GM23338 (cell line): ENCODE measurements at regions not wholly inside any gene's neighbourhood (a gene's known extent, or its start where the extent isn't known, plus 50 kb on each side); places are given as distances from the start of the nearest gene placed in this dataset.

Source experiments
- ATAC-seq: fragments of 200-7000 bp; cut with Tn5 transposase; 3 replicates; pipeline ENCODE4 v1.9.1; 2020
- DNase-seq: peaks from one replicate; pipeline ENCODE4 v3.0.0-alpha.2; 2015; ENCODE audit warnings: low spot score
- H2AFZ ChIP-seq: fragments of 200-600 bp; sonication (generic); 2 replicates; pipeline ENCODE4 v1.8.0; 2016; ENCODE audit warnings: antibody characterized with exemption, mild to moderate bottlenecking, moderate library complexity
- H3F3A ChIP-seq: fragments of 200-600 bp; sonication (generic); replicated peaks from 2 replicates; pipeline ENCODE4 v1.8.0; 2017; ENCODE audit warnings: antibody characterized with exemption, mixed run types, low read depth
- H3K27ac ChIP-seq: fragments of 200-600 bp; sonication (generic); 2 replicates; pipeline ENCODE4 v1.6.1; 2016; ENCODE audit warnings: low read depth
- H3K27me3 ChIP-seq: fragments of 200-600 bp; sonication (generic); 2 replicates; pipeline ENCODE4 v1.8.0; 2016; ENCODE audit warnings: mild to moderate bottlenecking, mixed run types, moderate library complexity; ENCODE audit not compliant: insufficient read depth
- H3K36me3 ChIP-seq: fragments of 200-600 bp; sonication (generic); 2 replicates; pipeline ENCODE4 v1.8.0; 2016; ENCODE audit warnings: mild to moderate bottlenecking; ENCODE audit not compliant: insufficient read depth
- H3K4me1 ChIP-seq: fragments of 200-600 bp; sonication (generic); 2 replicates; pipeline ENCODE4 v1.8.0; 2016; ENCODE audit warnings: mild to moderate bottlenecking, moderate library complexity; ENCODE audit not compliant: insufficient read depth
- H3K4me2 ChIP-seq: fragments of 200-600 bp; sonication (generic); 2 replicates; pipeline ENCODE4 v1.7.1; 2017; ENCODE audit warnings: mixed run types
- H3K4me3 ChIP-seq: fragments of 200-600 bp; sonication (generic); 2 replicates; pipeline ENCODE4 v1.6.1; 2016; ENCODE audit warnings: mixed run types
- H3K79me2 ChIP-seq: fragments of 200-600 bp; sonication (generic); replicated peaks from 2 replicates; pipeline ENCODE4 v1.8.0; 2017; ENCODE audit warnings: mild to moderate bottlenecking; ENCODE audit not compliant: insufficient read depth
- H3K9me2 ChIP-seq: fragments of 200-600 bp; sonication (generic); 2 replicates; pipeline ENCODE4 v1.8.0; 2017; ENCODE audit not compliant: insufficient read depth
- H4K20me1 ChIP-seq: fragments of 200-600 bp; sonication (generic); replicated peaks from 2 replicates; pipeline ENCODE4 v1.8.0; 2017; ENCODE audit warnings: mild to moderate bottlenecking; ENCODE audit not compliant: insufficient read depth
- H3K27ac Mint-ChIP-seq: 2 replicates; pipeline ENCODE4 v1.8.0; 2020; ENCODE audit warnings: inconsistent platforms, mild to moderate bottlenecking, moderate library complexity, mixed read lengths
- H3K27me3 Mint-ChIP-seq: 3 replicates; pipeline ENCODE4 v1.8.0; 2022; ENCODE audit warnings: low read depth, mild to moderate bottlenecking, moderate library complexity, mixed read lengths, inconsistent platforms; ENCODE audit not compliant: insufficient read depth, poor library complexity
- H3K36me3 Mint-ChIP-seq: 3 replicates; pipeline ENCODE4 v1.8.0; 2021; ENCODE audit warnings: low read depth, mild to moderate bottlenecking, inconsistent platforms, moderate library complexity, mixed read lengths
- H3K4me1 Mint-ChIP-seq: 3 replicates; pipeline ENCODE4 v1.8.0; 2020; ENCODE audit warnings: mild to moderate bottlenecking, inconsistent platforms, mixed read lengths
- H3K4me3 Mint-ChIP-seq: 3 replicates; pipeline ENCODE4 v1.8.0; 2021; ENCODE audit warnings: moderate library complexity, mild to moderate bottlenecking, inconsistent platforms, mixed read lengths
- H3K9me3 Mint-ChIP-seq: 3 replicates; pipeline ENCODE4 v1.8.0; 2020; ENCODE audit warnings: moderate library complexity, mild to moderate bottlenecking, inconsistent platforms, mixed read lengths
- CREB1 ChIP-seq: fragments of 250-450 bp; sonication (Bioruptor Pico); IDR thresholded peaks from 2 replicates; pipeline ENCODE4 v1.5.0; 2020; ENCODE audit warnings: low read depth, mild to moderate bottlenecking, moderate library complexity
- EZH2 ChIP-seq: fragments of 200-600 bp; sonication (generic); IDR thresholded peaks from one replicate; pipeline ENCODE4 v1.8.0; 2017; ENCODE audit warnings: antibody characterized with exemption, mild to moderate bottlenecking, low read depth; ENCODE audit not compliant: unreplicated experiment
- EZH2phosphoT487 ChIP-seq: fragments of 200-600 bp; sonication (generic); IDR thresholded peaks from one replicate; pipeline ENCODE4 v1.8.1; 2018; ENCODE audit warnings: antibody characterized with exemption; ENCODE audit not compliant: unreplicated experiment
- JUNB ChIP-seq: IDR thresholded peaks from one replicate; pipeline ENCODE4 v1.6.1; 2016; ENCODE audit warnings: antibody characterized with exemption; ENCODE audit not compliant: unreplicated experiment
- NANOG ChIP-seq: IDR thresholded peaks from 2 replicates; pipeline ENCODE4 v1.6.1; 2016; ENCODE audit warnings: antibody characterized with exemption, borderline replicate concordance
- STAT1 ChIP-seq: IDR thresholded peaks from one replicate; pipeline ENCODE4 v1.6.1; 2016; ENCODE audit warnings: antibody characterized with exemption; ENCODE audit not compliant: unreplicated experiment
- ZNF114 ChIP-seq: fragments of 250-450 bp; sonication (Bioruptor Pico); IDR thresholded peaks from 2 replicates; pipeline ENCODE4 v1.5.0; 2020; ENCODE audit warnings: mild to moderate bottlenecking, moderate library complexity
- ZNF331 ChIP-seq: fragments of 250-450 bp; sonication (Bioruptor Pico); IDR thresholded peaks from 2 replicates; pipeline ENCODE4 v1.5.0; 2020; ENCODE audit warnings: low read depth, mild to moderate bottlenecking, moderate library complexity
- TF ChIP-seq, protein P1 (sequence below): fragments of 250-450 bp; sonication (Bioruptor Pico); IDR thresholded peaks from 2 replicates; pipeline ENCODE4 v1.5.0; 2020; ENCODE audit warnings: mild to moderate bottlenecking, moderate library complexity
- TF ChIP-seq, protein P2 (sequence below): IDR thresholded peaks from 2 replicates; pipeline ENCODE4 v1.6.1; 2016; ENCODE audit warnings: antibody characterized with exemption
- TF ChIP-seq, protein P3 (sequence below): IDR thresholded peaks from one replicate; pipeline ENCODE4 v1.6.1; 2018; ENCODE audit warnings: antibody characterized with exemption; ENCODE audit not compliant: unreplicated experiment

DNA sequence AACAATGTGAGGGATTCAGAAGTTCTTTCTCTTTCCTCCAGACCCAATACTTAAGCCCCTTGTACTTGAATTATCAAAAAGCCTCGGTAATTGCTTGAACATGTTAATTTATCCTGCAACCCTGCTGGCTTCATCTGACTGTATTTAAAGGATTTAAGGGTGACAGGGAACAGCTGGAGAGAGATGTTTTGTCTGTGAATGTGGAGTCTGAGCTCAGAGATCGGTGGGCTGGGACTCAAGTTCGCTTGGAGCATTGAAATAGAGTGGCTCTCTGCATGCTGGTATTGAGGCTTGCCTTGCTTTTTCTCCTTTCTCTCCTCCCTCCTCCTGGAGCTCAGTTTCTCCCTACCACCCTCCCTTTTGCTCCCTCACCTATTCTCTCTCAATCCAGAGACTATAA is 73.6 kb downstream of the BOD1L2 start:
- peak overlapping the region; percentile 17 for H3K4me2 ChIP-seq
- DNase-seq = peak; percentile 14
- H3K9me2 ChIP-seq = peaks cover 7% of the 10 kb centered on the region; the same call in 1 of the 2 replicates
- no peak for TF ChIP-seq EZH2phosphoT487
- 0 out of 2 replicates have a peak, but pooled peaks cover 2% of the 10 kb centered on the region for H3F3A ChIP-seq
- H3K79me2 ChIP-seq = no peaks in the 10 kb centered on the region
- no peak overlapping the region for H3K27ac ChIP-seq
- no peaks in the 10 kb centered on the region for H3K36me3 Mint-ChIP-seq
- H4K20me1 ChIP-seq = no peaks in the 10 kb centered on the region
- no peaks in the 10 kb centered on the region; the same call in 1 of the 2 replicates for H3K36me3 ChIP-seq
- peak; percentile 78 for ATAC-seq
- peaks cover 17% of the 10 kb centered on the region for H3K4me1 Mint-ChIP-seq
- no peaks in the 10 kb centered on the region for H3K27me3 ChIP-seq
- H3K27me3 Mint-ChIP-seq = no peaks in the 10 kb centered on the region
- peak overlapping the region; percentile 100 for H2AFZ ChIP-seq
- H3K4me3 Mint-ChIP-seq = peak overlapping the region; percentile 25; the same call in 1 of the 3 replicates
- peaks cover 16% of the 10 kb centered on the region for H3K4me1 ChIP-seq
- H3K9me3 Mint-ChIP-seq = no peaks in the 10 kb centered on the region
- H3K4me3 ChIP-seq = no peak overlapping the region
- H3K27ac Mint-ChIP-seq = peak overlapping the region; percentile 19; the same call in 1 of the 2 replicates

DNA sequence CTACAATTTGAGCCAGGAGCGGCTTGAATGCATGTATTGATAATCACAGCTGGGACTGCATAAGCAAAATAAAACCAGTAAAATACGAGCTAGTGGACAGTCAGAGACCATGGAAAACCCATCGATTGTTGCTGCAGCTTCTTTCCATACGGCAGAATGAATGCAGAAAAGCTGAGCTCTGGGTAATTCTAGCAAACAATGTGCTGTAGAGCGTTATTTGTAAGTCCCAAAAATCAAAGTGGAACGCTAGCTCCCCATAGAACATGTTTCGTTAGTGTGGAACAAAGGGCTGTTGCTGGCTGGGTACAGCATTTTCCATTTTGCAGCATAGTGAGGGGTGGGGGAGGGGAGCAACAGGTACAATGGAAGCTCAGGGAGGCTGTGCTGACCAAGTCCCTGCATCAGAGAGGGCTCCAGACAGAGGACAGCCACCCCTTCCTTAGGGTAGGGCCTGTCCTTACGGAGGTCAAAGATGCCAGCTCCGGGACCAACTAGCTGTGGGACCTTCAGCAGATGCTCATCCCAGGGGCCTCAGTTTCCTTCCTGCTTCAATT is 74.1 kb downstream of the BOD1L2 start:
- ATAC-seq (peak; percentile 67), DNase-seq (peak; percentile 11)
- H3K4me1 Mint-ChIP-seq = peaks cover 17% of the 10 kb centered on the region
- Histone ChIP-seq H4K20me1 (no peaks in the 10 kb centered on the region), H3K36me3 (no peaks in the 10 kb centered on the region; the same call in 1 of the 2 replicates), H3F3A (0 out of 2 replicates have a peak, but pooled peaks cover 2% of the 10 kb centered on the region), H3K4me1 (peaks cover 16% of the 10 kb centered on the region), H3K27ac (no peak overlapping the region), H3K27me3 (no peaks in the 10 kb centered on the region), H2AFZ (peak overlapping the region; percentile 100), H3K79me2 (no peaks in the 10 kb centered on the region), H3K9me2 (peaks cover 12% of the 10 kb centered on the region), H3K4me3 (no peak overlapping the region), H3K4me2 (peak overlapping the region; percentile 17)
- H3K4me3 Mint-ChIP-seq = peak overlapping the region; percentile 25; the same call in 1 of the 3 replicates
- peak overlapping the region; percentile 19; the same call in 1 of the 2 replicates for H3K27ac Mint-ChIP-seq
- H3K27me3 Mint-ChIP-seq = no peaks in the 10 kb centered on the region
- no peaks in the 10 kb centered on the region for H3K36me3 Mint-ChIP-seq
- no peaks in the 10 kb centered on the region for H3K9me3 Mint-ChIP-seq
- TF ChIP-seq, protein P1, sequence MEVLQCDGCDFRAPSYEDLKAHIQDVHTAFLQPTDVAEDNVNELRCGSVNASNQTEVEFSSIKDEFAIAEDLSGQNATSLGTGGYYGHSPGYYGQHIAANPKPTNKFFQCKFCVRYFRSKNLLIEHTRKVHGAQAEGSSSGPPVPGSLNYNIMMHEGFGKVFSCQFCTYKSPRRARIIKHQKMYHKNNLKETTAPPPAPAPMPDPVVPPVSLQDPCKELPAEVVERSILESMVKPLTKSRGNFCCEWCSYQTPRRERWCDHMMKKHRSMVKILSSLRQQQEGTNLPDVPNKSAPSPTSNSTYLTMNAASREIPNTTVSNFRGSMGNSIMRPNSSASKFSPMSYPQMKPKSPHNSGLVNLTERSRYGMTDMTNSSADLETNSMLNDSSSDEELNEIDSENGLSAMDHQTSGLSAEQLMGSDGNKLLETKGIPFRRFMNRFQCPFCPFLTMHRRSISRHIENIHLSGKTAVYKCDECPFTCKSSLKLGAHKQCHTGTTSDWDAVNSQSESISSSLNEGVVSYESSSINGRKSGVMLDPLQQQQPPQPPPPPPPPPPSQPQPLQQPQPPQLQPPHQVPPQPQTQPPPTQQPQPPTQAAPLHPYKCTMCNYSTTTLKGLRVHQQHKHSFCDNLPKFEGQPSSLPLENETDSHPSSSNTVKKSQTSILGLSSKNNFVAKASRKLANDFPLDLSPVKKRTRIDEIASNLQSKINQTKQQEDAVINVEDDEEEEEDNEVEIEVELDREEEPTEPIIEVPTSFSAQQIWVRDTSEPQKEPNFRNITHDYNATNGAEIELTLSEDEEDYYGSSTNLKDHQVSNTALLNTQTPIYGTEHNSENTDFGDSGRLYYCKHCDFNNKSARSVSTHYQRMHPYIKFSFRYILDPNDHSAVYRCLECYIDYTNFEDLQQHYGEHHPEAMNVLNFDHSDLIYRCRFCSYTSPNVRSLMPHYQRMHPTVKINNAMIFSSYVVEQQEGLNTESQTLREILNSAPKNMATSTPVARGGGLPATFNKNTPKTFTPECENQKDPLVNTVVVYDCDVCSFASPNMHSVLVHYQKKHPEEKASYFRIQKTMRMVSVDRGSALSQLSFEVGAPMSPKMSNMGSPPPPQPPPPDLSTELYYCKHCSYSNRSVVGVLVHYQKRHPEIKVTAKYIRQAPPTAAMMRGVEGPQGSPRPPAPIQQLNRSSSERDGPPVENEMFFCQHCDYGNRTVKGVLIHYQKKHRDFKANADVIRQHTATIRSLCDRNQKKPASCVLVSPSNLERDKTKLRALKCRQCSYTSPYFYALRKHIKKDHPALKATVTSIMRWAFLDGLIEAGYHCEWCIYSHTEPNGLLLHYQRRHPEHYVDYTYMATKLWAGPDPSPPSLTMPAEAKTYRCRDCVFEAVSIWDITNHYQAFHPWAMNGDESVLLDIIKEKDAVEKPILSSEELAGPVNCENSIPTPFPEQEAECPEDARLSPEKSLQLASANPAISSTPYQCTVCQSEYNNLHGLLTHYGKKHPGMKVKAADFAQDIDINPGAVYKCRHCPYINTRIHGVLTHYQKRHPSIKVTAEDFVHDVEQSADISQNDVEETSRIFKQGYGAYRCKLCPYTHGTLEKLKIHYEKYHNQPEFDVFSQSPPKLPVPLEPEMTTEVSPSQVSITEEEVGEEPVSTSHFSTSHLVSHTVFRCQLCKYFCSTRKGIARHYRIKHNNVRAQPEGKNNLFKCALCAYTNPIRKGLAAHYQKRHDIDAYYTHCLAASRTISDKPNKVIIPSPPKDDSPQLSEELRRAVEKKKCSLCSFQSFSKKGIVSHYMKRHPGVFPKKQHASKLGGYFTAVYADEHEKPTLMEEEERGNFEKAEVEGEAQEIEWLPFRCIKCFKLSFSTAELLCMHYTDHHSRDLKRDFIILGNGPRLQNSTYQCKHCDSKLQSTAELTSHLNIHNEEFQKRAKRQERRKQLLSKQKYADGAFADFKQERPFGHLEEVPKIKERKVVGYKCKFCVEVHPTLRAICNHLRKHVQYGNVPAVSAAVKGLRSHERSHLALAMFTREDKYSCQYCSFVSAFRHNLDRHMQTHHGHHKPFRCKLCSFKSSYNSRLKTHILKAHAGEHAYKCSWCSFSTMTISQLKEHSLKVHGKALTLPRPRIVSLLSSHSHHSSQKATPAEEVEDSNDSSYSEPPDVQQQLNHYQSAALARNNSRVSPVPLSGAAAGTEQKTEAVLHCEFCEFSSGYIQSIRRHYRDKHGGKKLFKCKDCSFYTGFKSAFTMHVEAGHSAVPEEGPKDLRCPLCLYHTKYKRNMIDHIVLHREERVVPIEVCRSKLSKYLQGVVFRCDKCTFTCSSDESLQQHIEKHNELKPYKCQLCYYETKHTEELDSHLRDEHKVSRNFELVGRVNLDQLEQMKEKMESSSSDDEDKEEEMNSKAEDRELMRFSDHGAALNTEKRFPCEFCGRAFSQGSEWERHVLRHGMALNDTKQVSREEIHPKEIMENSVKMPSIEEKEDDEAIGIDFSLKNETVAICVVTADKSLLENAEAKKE (CRISPR knock-in tag) = no peak
- TF ChIP-seq EZH2 (no peak), ZNF331 (CRISPR knock-in tag) (no peak), CREB1 (CRISPR knock-in tag) (no peak), ZNF114 (CRISPR knock-in tag) (no peak), JUNB (no peak), NANOG (no peak), STAT1 (no peak)
- TF ChIP-seq, protein P2, sequence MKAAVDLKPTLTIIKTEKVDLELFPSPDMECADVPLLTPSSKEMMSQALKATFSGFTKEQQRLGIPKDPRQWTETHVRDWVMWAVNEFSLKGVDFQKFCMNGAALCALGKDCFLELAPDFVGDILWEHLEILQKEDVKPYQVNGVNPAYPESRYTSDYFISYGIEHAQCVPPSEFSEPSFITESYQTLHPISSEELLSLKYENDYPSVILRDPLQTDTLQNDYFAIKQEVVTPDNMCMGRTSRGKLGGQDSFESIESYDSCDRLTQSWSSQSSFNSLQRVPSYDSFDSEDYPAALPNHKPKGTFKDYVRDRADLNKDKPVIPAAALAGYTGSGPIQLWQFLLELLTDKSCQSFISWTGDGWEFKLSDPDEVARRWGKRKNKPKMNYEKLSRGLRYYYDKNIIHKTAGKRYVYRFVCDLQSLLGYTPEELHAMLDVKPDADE = no peak
- TF ChIP-seq, protein P3, sequence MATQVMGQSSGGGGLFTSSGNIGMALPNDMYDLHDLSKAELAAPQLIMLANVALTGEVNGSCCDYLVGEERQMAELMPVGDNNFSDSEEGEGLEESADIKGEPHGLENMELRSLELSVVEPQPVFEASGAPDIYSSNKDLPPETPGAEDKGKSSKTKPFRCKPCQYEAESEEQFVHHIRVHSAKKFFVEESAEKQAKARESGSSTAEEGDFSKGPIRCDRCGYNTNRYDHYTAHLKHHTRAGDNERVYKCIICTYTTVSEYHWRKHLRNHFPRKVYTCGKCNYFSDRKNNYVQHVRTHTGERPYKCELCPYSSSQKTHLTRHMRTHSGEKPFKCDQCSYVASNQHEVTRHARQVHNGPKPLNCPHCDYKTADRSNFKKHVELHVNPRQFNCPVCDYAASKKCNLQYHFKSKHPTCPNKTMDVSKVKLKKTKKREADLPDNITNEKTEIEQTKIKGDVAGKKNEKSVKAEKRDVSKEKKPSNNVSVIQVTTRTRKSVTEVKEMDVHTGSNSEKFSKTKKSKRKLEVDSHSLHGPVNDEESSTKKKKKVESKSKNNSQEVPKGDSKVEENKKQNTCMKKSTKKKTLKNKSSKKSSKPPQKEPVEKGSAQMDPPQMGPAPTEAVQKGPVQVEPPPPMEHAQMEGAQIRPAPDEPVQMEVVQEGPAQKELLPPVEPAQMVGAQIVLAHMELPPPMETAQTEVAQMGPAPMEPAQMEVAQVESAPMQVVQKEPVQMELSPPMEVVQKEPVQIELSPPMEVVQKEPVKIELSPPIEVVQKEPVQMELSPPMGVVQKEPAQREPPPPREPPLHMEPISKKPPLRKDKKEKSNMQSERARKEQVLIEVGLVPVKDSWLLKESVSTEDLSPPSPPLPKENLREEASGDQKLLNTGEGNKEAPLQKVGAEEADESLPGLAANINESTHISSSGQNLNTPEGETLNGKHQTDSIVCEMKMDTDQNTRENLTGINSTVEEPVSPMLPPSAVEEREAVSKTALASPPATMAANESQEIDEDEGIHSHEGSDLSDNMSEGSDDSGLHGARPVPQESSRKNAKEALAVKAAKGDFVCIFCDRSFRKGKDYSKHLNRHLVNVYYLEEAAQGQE = no peak
